ENCODE measurements at regions not wholly inside any gene's neighbourhood (a gene's known extent, or its start where the extent isn't known, plus 50 kb on each side); places are given as distances from the start of the nearest gene placed in this dataset.

DNA sequence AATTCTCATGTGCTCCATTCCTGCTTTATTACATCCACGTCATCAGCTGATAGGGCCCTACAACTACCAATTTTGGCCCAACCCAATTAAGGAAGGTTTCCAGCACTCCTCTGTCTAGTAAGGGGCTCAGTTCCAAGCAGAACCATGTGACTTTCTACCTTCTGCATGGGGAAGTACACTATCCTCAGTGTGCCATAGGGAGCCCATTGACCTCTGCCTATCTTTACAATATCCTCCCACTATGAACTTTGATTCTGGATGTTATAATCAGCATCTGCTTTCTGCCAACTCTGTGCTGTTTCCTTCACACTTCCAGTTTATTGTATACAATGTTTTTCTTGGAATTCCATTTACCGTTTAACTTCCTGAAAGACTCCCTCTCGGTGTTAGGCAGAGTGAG, 53.9 kb upstream of the GCFC2 start:
- TF ChIP-seq, protein P1, sequence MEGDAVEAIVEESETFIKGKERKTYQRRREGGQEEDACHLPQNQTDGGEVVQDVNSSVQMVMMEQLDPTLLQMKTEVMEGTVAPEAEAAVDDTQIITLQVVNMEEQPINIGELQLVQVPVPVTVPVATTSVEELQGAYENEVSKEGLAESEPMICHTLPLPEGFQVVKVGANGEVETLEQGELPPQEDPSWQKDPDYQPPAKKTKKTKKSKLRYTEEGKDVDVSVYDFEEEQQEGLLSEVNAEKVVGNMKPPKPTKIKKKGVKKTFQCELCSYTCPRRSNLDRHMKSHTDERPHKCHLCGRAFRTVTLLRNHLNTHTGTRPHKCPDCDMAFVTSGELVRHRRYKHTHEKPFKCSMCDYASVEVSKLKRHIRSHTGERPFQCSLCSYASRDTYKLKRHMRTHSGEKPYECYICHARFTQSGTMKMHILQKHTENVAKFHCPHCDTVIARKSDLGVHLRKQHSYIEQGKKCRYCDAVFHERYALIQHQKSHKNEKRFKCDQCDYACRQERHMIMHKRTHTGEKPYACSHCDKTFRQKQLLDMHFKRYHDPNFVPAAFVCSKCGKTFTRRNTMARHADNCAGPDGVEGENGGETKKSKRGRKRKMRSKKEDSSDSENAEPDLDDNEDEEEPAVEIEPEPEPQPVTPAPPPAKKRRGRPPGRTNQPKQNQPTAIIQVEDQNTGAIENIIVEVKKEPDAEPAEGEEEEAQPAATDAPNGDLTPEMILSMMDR (conservative IDR thresholded peaks at IDR 0.05; ENCODE audit: low read depth, low read length), result no peak
- TF ChIP-seq EZH2phosphoT487 (IDR thresholded peaks at IDR 0.05; ENCODE audit: borderline replicate concordance, low read length), result no peak
